NT2/D1 (cell line): ENCODE measurements at regions not wholly inside any gene's neighbourhood (a gene's known extent, or its start where the extent isn't known, plus 50 kb on each side); places are given as distances from the start of the nearest gene placed in this dataset.

Source experiments
- DNase-seq: peaks from one replicate; pipeline ENCODE4 v3.0.0-alpha.2; 2011; ENCODE audit warnings: low read depth, low spot score
- H3K27me3 ChIP-seq: 2 replicates; pipeline ENCODE4 v1.6.0; 2011; ENCODE audit warnings: mild to moderate bottlenecking; ENCODE audit not compliant: insufficient read length, insufficient read depth
- H3K36me3 ChIP-seq: 2 replicates; pipeline ENCODE4 v1.6.1; 2011; ENCODE audit warnings: mild to moderate bottlenecking, low read length, mixed read lengths; ENCODE audit not compliant: insufficient read depth, insufficient read length
- H3K4me1 ChIP-seq: 2 replicates; pipeline ENCODE4 v1.5.1; 2011; ENCODE audit not compliant: insufficient read depth, insufficient read length
- H3K4me3 ChIP-seq: 2 replicates; pipeline ENCODE4 v1.5.1; 2011; ENCODE audit warnings: low read depth; ENCODE audit not compliant: insufficient read length
- H3K9ac ChIP-seq: 2 replicates; pipeline ENCODE4 v1.6.0; 2011; ENCODE audit warnings: low read depth; ENCODE audit not compliant: insufficient read length
- H3K9me3 ChIP-seq: 2 replicates; pipeline ENCODE4 v1.5.1; 2011; ENCODE audit warnings: mild to moderate bottlenecking, low read length; ENCODE audit not compliant: insufficient read depth
- SUZ12 ChIP-seq: IDR thresholded peaks from 2 replicates; pipeline ENCODE4 v1.6.1; 2011; ENCODE audit not compliant: insufficient read length, insufficient read depth; ENCODE audit errors: extremely low read depth
- YY1 ChIP-seq: IDR thresholded peaks from 2 replicates; pipeline ENCODE4 v1.6.1; 2011; ENCODE audit not compliant: insufficient read length, insufficient read depth
- ZNF274 ChIP-seq: IDR thresholded peaks from 2 replicates; pipeline ENCODE4 v1.6.1; 2011; ENCODE audit warnings: mild to moderate bottlenecking, low read depth, low read length

DNA sequence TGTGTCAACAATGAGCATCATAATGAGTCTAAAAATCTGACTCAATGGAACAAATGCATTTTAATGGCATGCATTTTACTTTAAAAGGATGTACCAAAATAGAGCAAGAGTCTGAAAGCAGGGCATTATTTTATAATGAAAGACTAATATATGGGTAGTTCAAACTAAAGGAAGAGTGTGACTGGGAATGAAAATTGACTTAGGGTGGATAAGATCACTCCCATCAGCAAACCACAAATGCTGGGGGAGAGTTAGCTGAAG lies 114.7 kb downstream of the SOX4 start:
- H3K4me3 ChIP-seq = no peak overlapping the region
- no peaks in the 10 kb centered on the region for H3K9me3 ChIP-seq
- no peak overlapping the region for H3K9ac ChIP-seq
- no peaks in the 10 kb centered on the region for H3K4me1 ChIP-seq
- TF ChIP-seq SUZ12 (no peak), YY1 (no peak), ZNF274 (no peak)
- H3K36me3 ChIP-seq = no peaks in the 10 kb centered on the region
- DNase-seq = no peak
- no peaks in the 10 kb centered on the region for H3K27me3 ChIP-seq

DNA sequence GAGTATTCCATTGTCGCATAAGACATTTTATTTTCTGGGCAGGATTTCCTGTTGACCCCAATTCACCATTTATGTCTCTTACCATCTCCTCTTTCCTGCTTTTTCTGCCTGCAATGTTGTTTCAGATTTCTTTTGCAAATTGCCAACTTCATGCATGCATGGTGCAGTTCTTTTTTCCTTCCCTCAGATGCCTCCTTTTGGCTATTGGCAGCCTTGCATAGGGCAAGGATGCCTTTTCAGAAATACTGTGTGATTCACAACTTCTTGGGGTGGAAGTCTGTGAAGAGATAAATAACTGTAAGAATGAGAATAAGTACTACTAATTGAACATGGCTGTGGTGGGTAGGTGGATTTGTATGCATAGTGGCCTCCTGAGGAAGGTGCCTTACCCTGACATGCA lies 116.7 kb downstream of the SOX4 start:
- DNase-seq = no peak
- H3K9ac ChIP-seq = no peak overlapping the region
- H3K27me3 ChIP-seq = no peaks in the 10 kb centered on the region
- no peak overlapping the region for H3K4me3 ChIP-seq
- H3K4me1 ChIP-seq = no peaks in the 10 kb centered on the region
- no peaks in the 10 kb centered on the region for H3K9me3 ChIP-seq
- TF ChIP-seq YY1 = no peak
- no peak for TF ChIP-seq ZNF274
- no peak for TF ChIP-seq SUZ12
- no peaks in the 10 kb centered on the region for H3K36me3 ChIP-seq

DNA sequence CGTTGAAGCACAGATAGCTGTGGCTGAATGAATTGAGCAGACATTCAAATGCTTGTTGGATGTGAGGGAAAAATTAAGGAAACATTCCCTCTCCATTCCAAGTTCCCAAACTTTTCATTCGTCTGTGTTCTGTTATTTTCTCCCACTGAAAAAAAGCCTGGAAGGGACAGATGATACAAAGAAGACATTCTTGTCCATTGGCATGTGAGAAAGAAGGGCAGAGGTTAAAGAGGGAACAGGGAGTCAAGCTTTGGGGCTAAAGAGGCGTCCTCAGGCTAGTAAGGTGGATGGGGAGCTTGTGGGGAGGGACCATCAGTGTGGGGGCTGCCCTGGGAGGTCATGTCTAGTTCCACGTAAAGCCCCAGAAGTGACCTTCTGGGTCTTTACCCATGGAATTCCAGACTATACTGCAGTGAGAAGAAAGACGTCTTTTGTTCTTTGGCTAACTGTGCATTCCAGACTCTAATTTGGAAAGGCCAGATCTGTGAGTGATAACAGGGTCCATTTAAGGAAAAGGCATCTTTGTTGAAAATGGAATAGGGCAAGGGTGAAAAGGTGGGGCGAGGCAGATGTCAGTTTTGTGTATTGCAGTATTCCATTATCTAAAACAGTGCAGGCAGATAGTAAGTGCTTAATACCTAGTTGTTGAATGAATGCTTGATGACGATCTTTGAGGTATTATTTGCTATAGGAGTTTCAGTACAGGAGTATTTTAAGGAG lies 117.5 kb downstream of the SOX4 start:
- no peaks in the 10 kb centered on the region for H3K36me3 ChIP-seq
- DNase-seq = no peak
- TF ChIP-seq SUZ12 = no peak
- TF ChIP-seq YY1 = no peak
- TF ChIP-seq ZNF274 = no peak

DNA sequence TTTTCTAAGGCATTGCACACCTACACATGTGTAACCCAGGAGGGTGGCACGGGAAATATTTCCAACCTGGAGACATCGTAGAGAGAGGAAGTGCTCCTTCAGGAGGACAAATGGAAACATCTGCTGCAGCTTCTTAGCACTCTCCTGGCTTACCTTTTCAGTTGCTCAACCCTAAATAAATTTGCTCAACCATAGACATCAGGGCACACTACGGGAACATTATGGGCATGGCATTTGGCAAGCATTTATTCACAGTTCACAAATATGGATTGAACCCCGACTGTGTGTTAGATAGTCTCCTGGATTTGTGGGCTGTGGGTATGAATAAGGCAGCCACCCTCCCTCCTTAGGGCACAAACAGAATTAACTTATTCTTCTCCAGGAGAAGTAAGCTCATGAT lies 118.7 kb downstream of the SOX4 start:
- no peak for TF ChIP-seq SUZ12
- no peak for TF ChIP-seq ZNF274
- TF ChIP-seq YY1 = no peak
- Histone ChIP-seq H3K9me3 (no peaks in the 10 kb centered on the region), H3K27me3 (no peaks in the 10 kb centered on the region), H3K4me3 (no peak overlapping the region), H3K9ac (no peak overlapping the region), H3K4me1 (no peaks in the 10 kb centered on the region), H3K36me3 (no peaks in the 10 kb centered on the region)
- no peak for DNase-seq

More for the DNA sequence above, 117.5 kb downstream of the SOX4 start:
- Histone ChIP-seq H3K4me3 (no peak overlapping the region), H3K4me1 (no peaks in the 10 kb centered on the region), H3K9me3 (no peaks in the 10 kb centered on the region), H3K27me3 (no peaks in the 10 kb centered on the region), H3K9ac (no peak overlapping the region)

DNA sequence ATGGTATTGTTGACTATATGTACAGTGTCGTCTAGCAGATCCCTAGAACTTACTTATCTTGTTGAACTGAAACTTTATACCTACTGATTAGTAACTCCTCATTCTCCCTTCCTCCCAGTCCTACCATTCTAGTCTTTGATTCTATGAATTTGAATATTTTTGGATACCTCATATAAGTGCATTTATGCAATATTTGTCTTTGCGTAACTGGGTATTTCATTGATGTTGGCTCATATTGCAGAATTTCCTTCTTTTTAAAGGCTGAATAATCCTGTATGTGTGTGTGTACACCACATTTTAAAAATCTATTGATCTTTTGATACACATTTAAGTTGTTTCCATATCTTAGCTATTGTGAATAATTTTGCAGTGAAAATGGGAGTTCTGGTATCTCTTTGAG lies 119.9 kb downstream of the SOX4 start:
- TF ChIP-seq ZNF274 (no peak), YY1 (no peak), SUZ12 (no peak)
- Histone ChIP-seq H3K36me3 (no peaks in the 10 kb centered on the region), H3K4me3 (no peak overlapping the region), H3K9ac (no peak overlapping the region), H3K27me3 (no peaks in the 10 kb centered on the region), H3K9me3 (no peaks in the 10 kb centered on the region), H3K4me1 (no peaks in the 10 kb centered on the region)
- no peak for DNase-seq

DNA sequence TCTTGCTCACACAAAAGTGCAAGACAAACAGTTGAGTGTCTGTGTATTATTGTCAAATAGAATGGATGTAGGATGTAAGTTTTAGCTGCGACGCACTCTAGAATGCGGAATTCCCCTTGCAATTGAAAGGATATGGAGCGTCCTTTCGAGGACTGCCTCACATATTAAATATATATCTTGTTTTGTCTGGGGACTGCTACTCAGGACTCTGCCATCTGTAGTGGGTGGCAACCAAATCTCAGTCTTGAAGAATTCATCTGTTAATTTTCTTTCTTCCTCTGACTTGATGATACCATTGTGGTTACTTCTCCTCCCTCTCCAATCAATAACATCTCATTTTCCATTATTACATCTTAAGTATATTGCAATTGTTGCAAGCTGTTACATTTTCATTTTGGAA lies 121.6 kb downstream of the SOX4 start:
- Histone ChIP-seq H3K4me1 (no peaks in the 10 kb centered on the region), H3K27me3 (no peaks in the 10 kb centered on the region), H3K9ac (no peak overlapping the region), H3K4me3 (no peak overlapping the region), H3K9me3 (no peaks in the 10 kb centered on the region), H3K36me3 (no peaks in the 10 kb centered on the region)
- DNase-seq = no peak
- no peak for TF ChIP-seq ZNF274

DNA sequence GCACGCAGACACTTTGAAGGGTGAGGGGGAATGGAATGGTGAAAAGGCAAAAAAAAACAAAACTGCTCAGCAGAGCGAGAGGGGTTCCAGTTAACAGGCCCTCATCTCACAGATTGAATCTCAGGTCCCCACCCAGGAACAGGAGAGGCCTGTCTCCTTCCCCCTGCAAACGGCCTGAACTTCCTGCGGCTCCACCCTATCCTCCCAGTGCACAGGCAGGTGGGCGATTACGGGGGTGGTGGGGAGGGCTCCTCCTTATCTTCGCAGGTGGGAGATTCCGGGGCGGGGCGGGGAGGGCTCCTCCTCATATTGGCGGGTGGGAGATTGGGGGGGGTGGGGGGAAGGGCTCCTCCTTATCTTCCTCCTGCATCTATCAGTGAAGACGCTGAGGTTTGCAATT lies 129.0 kb downstream of the SOX4 start:
- H3K27me3 ChIP-seq = no peaks in the 10 kb centered on the region
- no peak overlapping the region for H3K9ac ChIP-seq
- H3K36me3 ChIP-seq = no peaks in the 10 kb centered on the region
- H3K9me3 ChIP-seq = no peaks in the 10 kb centered on the region
- H3K4me1 ChIP-seq = no peaks in the 10 kb centered on the region
- no peak for DNase-seq
- TF ChIP-seq ZNF274 (no peak), SUZ12 (no peak)
- no peak overlapping the region for H3K4me3 ChIP-seq

DNA sequence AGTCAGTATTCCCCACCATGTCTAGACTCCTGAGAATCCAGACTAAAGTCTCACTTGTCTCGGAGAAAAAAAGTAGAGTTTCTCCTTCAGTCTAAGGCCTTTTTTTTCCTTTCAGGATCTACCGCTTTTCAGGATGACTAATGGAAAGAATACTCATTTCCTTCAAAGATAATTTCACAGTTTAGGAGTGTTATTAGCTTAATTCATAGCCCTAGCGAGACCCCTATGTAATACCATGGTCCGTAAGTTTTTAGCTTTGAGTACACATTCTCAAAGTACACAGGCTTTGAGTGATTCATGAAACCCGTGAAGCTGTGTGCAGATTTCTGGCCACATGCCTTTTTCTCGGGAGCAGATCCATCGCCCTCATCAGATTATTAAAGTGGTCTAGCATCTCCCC lies 133.1 kb downstream of the SOX4 start:
- Histone ChIP-seq H3K9ac (no peak overlapping the region), H3K4me3 (no peak overlapping the region), H3K9me3 (no peaks in the 10 kb centered on the region), H3K4me1 (no peaks in the 10 kb centered on the region), H3K36me3 (no peaks in the 10 kb centered on the region), H3K27me3 (no peaks in the 10 kb centered on the region)
- TF ChIP-seq SUZ12 (no peak), YY1 (no peak), ZNF274 (no peak)
- no peak for DNase-seq
